Bone marrow (tissue), 2 donors: ENCODE measurements at regions not wholly inside any gene's neighbourhood (a gene's known extent, or its start where the extent isn't known, plus 50 kb on each side); places are given as distances from the start of the nearest gene placed in this dataset.

Experiments
- DNase-seq, 2 donors: peaks; one replicate each; lab custom pipeline; 2025; lab: John Stamatoyannopoulos, UW

DNA sequence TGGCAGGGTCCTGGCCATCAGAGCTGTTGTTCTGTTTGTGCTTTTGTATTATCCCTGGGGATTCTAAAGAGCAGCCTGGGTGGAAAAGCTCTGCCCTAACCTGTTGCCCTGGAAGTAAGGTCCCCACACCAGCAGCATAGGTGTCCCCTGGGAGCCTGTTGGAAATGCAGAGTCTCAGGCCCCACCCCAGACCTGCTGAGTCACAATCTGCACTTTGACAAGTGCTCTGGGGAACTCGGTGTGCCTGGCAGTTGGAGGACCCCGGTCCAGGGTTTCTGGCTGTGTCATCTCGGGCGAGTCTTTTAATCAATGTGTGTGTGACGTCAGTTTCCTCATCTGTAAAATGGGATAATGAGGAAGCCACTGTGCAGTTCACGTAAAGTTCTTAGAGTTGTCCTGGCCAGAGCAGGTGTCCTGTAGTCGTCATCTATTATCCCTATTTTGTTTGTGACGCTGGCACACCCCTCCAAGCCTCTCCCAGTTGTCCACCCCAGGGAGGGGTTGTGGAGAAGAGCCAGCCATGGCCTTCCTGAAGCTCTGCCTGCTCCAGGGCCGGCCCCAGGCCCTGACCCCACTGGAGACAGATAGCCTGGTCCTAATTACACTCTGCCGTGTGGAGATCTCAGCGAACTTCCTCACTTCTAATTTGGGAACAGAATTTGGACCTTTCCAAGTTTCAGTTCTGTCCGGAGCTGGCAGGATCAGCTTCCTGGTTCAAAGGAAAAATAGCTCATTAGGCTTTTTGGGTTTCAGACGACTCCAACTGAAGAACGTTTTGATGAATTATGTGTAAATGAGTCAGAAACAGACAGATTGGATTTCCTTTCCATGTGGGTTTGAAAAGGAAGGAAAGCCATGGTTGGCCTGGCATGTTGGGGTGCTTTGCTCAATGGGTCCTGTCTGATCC is 295.7 kb upstream of the FOXF1 start:
- no peak for DNase-seq

DNA sequence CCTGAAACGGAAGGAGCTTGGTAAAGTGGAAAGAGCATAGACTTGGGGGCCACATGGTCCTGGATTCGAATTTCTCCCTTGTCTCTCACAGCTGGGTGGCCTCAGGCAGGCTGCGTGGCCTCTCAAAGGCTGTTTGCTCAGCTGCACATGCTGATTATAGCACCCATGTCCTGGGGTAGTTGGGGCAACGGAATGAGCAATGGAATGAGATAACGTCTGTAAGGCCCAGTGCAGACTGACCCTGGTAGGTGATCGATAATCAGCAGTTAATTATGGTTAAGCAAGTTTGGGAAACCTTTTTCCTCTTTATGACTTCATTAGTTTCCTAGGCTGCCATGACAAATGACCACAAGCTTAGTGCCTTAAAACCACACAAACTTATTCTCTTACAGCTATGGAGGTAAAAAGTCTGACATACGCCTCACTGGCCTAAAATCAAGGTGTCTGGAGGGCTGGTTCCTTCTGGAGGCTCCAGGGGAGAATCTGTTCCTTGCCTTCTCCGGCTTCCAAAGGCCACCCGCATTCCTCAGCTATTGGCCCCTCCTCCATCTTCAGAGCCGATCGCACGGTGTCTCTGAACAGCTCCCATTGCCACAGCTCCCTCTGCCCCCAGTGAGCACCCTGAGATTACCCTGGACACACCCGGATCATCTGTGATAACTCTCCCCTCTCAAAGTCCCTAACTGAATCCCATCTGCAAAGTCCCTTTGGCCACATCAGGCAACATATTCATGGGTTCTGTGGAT is 294.9 kb upstream of the FOXF1 start:
- no peak for DNase-seq

DNA sequence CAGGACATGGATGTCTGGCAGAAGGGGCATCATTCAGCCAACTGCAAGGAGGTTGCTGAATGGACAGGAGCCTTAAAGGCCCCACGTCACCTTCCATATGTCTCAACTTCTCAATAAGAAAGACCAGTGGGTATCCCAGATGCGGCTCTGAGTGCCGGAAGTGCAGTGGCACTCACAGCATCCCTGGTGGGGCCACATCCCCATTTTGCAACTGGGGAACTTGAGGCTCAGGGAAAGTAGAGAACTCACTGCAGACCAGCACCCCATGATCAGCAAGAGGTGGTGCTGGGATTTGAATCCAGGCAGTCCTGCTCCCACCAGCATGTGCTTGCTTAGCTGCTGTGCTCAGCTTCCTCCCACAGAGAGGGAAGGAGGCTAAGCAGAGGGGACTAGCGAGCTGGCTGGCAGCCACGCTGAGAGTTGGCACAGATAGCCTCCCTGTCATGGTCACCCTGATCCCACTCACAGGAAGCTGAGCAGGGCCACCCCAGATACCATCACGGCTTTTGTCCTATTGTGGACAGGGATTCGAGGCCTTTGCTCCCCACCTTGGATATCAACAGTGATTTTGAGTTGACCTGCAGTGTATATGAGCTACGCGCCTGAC is 294.2 kb upstream of the FOXF1 start:
- no peak for DNase-seq

DNA sequence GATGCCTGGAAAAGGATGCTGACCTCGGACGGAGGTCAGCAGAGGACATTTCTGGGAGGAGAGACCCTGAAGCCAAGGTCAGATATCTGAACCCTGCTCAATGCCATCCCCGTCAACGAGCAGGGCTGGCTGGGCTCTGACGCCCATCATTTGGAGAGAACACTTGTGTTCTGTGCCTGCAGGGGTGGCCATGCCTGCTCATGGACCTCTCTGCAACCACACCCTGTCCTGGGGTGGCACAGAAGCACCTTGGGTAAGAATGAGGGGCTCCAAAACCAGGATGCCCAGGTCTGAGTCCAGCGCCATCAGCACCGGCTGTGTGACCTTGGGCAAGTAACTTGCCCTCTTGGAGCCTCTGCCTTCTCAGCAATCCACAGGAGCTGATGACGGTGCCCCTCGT is 293.7 kb upstream of the FOXF1 start:
- DNase-seq = no peak

DNA sequence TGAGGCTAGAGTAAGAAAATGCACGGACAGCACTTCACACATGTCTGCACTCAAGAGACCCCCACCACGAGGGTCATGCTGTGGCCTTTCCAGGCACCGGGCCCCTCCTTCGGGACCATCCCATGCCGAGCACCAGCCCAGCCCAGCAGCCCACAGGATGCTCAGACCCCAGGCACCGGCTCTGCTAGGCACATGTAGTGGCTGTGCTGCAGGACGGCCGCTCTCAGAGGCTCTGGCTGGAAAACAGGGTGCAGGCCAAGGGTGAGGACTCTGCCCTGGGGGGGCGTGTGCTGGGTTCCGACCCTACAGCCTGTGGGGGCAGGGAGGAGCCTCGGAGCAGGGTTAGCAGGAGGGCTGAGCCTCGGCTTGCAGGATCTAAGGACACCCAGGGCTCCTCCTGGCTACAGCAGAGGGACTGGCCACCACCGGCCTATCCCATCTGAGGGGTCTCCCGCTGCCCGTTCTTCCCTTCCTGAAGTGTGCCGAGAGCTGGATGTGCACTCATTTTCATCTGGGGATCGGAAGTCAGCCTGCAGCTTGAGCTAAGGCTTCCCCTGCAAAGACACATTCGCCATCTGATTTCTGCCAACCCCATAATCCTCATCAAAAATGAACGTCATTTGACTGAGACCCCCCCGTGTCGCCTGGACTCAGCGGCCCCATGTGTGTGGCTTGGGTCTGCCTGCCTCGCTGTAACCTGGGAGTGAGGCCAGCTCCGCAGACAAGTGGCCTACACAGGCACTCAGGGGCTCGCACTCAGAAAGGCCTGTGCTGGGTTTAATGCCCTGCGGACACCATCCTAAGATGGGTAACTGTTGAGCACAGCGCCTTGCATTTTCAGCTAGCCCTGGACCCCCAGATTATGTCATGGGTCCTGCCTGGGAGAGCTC is 293.1 kb upstream of the FOXF1 start:
- no peak for DNase-seq

DNA sequence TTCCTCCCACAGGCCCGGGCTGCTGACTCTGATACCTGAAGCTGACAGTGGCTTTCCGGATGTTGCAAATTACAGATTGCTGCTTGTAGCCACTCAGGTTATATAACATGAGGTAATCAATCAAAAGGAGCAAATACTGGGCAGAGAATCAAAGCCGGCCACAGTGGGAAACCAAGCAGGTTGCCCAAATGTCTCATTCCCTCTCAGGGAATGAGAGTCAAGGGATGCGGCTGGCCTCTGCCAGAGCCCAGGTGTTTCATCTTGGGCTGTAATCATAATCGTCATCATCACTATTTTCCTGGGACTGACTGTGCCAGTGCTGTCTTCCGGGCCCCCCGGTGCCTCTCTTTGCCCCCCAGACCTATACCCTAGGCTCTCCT is 292.4 kb upstream of the FOXF1 start:
- no peak for DNase-seq

DNA sequence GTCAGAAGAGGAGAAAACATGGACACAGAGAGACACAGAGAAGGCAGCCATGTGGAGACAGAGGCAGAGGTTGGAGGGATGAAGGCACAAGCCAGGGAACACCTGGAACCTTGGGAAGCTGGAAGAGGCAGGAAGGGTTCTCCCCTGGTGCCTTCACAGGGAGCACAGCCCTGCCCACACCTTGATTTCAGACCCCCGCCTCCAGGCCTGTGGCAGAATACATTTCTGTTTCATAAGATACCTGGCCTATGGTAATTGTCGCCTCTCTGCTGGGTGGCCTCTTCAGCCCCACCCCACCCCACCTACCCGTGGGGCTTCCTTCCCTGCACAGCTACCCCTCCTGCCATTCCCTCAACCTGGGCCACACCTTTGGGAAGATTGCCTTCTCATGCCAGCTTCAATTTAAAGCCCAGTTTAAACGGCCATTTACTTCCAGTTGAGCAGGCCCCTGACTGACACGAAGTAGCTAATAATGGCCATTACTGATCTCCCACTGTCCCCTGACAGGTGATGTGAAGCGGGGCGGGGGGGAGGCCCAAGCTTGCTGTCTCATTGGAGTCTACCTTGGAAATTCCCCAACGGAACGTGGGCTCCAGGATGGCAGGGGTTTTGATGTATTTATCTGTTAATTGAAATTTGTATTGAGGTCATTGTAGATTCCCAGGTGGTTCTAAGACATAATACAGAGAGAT is 291.7 kb upstream of the FOXF1 start:
- no peak for DNase-seq

DNA sequence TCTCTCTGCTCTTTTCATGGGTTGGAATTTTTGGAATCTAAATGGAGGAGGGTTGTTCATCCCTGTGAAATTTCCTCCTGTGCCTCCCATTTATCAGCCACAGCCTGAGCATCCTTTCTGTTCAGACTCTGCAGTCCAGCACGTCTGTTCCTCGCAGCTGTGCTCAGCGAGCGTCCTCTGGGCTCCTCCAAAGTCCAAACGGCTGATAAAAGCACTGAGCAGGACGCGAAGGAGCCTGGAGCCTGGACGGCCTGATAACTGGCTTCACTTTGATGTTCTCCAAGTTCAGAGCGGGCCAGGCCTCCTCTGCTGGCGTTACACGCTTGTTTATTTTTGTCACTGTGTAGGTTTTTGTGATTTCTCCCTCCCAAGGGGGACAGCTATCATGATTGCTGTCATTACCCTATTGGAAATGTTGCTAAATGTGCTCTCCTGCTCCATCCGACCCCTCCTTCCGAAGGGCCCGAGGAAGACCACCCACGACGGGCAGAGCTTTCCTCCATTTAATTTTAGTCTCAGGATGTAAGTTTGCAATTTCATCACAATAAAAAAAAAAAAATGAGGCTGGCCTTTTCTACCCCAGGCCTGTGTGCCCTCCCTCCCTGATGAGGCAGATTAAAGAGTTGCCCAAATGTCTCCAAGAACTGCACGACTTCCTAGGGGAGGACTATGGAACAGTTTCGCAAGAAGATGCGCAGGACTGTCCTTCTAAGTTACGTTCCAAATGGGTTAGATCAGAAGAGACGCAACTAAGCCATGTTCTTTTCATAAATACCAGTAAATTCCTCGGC is 290.5 kb upstream of the FOXF1 start:
- DNase-seq = no peak

DNA sequence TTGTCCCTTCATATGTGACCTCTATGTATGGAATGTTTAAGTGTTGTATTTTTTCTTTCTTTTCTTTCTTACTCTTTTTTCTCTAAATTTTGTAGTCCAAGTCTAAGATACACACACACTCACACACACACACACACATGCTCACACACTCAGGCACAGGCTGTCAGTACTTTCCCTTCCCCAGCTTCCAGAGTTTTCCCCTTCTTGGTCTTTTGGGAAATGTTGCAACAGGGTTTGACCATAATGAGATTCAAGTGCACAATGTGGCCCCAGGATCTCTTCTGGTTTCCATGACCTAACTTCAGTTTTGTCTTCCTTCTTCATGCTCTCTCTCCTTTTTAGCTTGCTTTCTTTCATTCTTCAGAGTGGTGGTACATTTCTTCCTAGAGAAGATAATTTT is 289.8 kb upstream of the FOXF1 start:
- no peak for DNase-seq

DNA sequence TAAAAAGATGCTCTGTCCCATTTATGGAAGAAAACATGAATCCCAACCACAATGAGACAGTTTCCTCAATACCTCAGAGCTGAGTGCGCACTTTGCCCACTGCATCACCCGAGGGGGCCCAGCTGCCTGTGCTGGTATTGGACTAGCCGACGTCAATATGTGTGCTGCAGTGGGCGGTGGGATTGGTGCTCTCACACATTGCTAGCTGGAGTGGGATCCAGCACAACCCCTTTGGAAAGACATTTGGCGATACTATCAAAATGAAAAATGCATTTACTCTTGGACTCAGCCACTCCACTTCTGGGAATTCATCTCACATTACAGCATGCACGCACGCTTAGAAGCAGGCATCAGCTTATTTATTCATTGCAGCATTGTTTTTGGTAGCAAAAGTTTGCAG is 289.2 kb upstream of the FOXF1 start:
- DNase-seq = no peak

DNA sequence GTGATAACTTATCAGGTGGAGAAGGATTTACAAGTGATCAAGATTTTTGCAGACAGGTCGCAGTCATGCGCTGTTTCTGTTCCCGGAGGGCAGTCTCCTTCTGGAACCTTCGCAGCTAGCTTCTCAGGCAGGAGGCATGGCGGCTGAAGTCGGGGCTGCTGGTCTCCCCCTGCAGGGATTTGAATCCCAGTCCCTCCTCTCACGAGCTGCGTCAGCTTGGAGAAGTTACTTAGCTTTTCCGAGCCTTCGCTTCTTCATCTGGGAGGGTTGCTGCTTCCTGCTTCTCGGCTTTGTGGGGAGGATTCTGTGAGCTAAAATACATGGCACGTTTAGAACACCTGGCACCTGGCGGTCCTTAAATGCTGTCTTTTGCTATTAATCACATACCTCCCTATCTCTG is 287.8 kb upstream of the FOXF1 start:
- DNase-seq = no peak

DNA sequence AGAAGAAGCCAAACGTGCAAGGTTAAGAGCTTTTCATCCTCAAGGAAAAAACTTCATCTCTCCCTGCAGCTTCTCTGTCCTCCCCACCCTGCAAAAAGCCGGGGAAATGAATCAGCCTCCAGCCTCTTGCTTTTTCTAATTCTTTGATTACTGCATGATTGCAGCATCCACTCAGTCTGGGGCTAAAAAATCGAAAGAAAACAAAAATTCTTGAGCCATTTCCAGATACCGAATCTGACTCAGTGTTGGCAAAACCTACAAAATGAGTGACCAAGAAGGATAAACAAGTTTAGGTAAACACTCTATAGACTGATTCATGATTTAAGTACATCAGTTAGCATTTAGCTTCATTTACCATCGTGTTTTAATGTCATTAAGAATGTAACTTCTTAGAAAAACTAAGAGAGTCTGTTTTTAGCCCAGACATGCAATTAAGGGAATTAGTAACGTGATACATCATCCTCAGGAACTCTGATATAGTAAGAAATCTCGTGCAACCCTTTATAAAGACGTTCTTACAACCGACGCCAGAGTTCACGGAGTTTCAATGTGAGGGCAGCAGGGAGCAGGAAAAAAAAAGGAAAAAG is 287.3 kb upstream of the FOXF1 start:
- no peak for DNase-seq

DNA sequence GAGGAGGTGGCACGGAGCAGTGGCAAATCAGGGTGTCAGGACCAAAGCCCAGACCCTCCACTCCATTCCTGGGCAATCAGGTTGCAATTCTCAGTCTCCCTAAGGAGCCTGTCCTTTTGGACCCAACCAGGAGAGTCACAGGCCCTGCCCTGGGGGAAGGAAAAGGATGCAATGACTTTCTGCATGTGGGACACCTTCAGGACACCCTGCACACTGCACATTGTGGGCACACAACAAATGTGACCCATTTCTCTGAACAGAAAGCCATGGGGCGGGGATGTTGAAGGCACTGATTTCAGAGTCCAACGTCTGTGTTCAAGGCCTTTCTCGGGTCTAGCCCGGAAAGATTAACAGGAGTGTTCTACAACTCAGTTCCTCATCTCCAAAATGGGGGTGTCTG is 286.2 kb upstream of the FOXF1 start:
- no peak for DNase-seq

DNA sequence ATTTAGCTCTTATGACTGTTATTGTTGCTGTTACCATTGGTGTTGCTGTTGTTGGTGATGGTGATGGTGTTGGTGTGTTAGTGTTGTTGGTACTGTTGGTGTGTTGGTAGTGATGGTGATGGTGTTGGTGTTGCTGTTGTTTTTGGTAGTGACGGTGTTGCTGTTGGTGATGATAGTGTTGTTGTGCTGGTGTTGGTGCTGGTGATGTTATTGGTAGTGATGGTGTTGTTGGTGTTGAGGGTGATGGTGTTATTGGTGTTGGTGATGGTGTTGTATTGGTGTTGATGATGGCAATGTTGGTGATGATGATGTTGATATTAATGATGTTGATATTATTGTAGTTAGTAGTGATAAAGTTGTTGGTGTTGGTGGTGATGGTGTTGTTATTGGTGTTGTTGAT is 285.7 kb upstream of the FOXF1 start:
- no peak for DNase-seq

DNA sequence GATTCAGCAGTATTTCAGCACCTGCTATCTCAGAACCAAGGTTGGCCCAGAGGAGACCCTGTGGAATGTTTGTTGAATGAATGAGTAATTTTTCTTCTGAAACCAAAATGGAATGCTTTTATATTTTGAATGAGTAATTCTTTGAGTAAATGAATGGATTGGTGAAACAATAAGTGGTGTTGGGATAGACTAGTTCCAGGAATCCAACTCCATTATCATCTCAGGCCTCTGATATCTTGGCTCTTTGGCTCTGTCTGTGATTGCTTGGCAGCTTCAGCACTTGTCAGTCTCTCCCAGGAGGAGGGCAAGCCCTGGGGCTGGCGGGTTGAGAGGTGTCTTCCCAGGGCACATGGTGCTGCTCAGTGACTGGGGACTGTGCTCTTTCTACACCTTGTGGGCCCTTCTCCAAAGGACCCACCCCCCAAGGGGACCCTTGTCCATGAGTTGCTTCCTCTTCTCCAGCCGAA is 284.4 kb upstream of the FOXF1 start:
- no peak for DNase-seq

DNA sequence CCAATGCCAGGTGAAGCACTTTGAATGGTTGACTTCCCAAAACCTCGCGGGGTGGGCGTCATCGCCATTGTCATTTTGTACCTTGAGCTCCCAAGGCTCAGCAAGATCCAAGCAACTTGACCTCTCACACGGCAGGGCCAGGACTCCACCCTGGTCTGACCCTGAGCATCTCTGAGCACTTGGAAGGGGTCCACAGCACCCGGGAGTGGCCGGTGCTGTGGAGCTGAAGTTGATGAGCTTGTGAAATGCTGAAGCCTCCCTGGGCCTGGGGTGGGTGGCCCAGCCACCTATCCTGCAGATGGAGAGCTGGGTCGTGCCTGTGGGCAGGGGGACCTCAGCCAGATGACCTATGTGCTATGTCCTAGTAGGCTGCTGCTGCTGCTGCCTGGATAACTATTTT is 283.3 kb upstream of the FOXF1 start:
- DNase-seq = no peak

DNA sequence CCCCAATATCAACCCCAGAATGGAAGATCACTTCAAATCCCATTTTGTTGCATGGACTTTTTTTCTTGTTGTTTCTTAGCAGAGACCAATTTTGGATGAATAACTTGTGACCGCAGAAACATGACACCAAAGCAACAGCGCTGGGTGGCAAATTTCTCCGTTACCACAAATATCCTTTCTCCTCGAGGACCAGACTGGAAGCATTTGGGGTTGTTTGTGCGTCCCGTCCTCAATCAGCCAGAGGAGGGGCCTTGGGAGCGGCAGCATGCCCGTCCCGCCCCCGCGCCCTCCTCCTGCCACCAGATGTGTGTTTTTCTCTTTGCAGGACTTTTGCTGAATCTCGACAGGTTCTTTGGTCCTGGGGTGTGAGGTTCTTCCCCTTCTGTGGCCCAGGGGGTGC is 282.5 kb upstream of the FOXF1 start:
- no peak for DNase-seq

DNA sequence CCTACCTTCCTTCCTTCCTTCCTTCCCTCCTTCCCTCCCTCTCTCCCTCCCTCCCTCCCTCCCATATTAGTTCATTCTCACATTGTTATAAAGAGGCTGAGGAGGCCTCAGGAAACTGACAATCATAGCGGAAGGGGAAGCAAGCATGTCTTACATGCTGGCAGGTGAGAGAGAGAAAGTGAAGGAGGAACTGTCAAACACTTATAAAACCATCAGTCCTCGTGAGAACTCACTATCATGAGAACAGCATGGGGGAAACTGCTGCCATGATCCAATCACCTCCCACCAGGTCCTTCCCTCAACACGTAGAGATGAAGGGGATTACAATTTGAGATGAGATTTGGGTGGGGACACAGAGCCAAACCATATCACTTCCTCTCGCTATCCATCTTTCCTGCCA is 281.6 kb upstream of the FOXF1 start:
- DNase-seq = no peak

DNA sequence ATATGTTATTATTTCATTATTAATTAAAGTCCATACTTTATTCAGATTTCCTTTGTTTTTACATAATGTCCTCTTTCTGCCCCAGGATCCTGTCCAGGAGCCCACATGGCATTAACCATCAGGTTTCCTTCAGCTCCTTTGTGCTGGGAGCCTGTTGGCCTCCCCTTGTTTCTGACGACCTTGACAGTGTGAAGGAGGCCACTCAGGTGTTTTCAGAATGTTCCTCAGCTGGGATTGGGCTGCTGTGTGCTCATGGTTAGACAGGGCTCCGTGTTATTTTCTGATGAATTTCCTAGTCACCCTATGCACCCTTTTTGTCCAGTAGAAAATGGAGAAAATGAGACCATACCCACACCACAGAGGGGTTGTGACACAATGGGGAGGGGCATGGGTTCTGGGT is 281.0 kb upstream of the FOXF1 start:
- no peak for DNase-seq
